ENCODE measurements at regions not wholly inside any gene's neighbourhood (a gene's known extent, or its start where the extent isn't known, plus 50 kb on each side); places are given as distances from the start of the nearest gene placed in this dataset.

GRCh38 chr2:173823543-173823939 lies 141.6 kb downstream of the SP3 start:
- Histone ChIP-seq H3K4me1 (no peaks in the 10 kb centered on the region), H3K9me3 (ENCODE audit: low read depth) (no peaks in the 10 kb centered on the region), H3K36me3 (no peaks in the 10 kb centered on the region), H3F3A (ENCODE audit: low read depth) (no peaks in the 10 kb centered on the region), H3K27ac (no peak overlapping the region), H3K79me2 (ENCODE audit: low read depth) (no peaks in the 10 kb centered on the region), H3K27me3 (no peaks in the 10 kb centered on the region), H2AFZ (replicated peaks) (no peak overlapping the region), H3K9ac (no peak overlapping the region), H4K20me1 (ENCODE audit: low read depth) (no peaks in the 10 kb centered on the region), H3K4me3 (no peak overlapping the region), H3K4me2 (no peak overlapping the region)
- peaks cover 10% of the 10 kb centered on the region for H3K4me1 Mint-ChIP-seq
- no peak overlapping the region for H3K27ac Mint-ChIP-seq
- no peak overlapping the region for H3K4me3 Mint-ChIP-seq
- peaks cover 5% of the 10 kb centered on the region for H3K27me3 Mint-ChIP-seq (ENCODE audit: insufficient read depth, low read depth)
- H3K9me3 Mint-ChIP-seq = peaks cover 7% of the 10 kb centered on the region
- TF ChIP-seq CTCF (IDR thresholded peaks at IDR 0.05) = no peak
- no peak for TF ChIP-seq EZH2 (IDR thresholded peaks at IDR 0.05)
- TF ChIP-seq EZH2phosphoT487 (IDR thresholded peaks at IDR 0.05) = no peak
- no peaks in the 10 kb centered on the region for H3K36me3 Mint-ChIP-seq
- no peak for DNase-seq (ENCODE audit: low spot score)

GRCh38 chr2:173828189-173829142 lies 136.7 kb downstream of the SP3 start:
- Mint-ChIP-seq H3K36me3 (no peaks in the 10 kb centered on the region), H3K9me3 (no peaks in the 10 kb centered on the region), H3K27me3 (ENCODE audit: insufficient read depth, low read depth) (peaks cover 8% of the 10 kb centered on the region), H3K4me1 (peaks cover 21% of the 10 kb centered on the region), H3K27ac (no peak overlapping the region), H3K4me3 (no peak overlapping the region)
- DNase-seq (ENCODE audit: low spot score) = no peak
- H3K4me1 ChIP-seq = peaks cover 14% of the 10 kb centered on the region
- no peak overlapping the region for H3K27ac ChIP-seq
- no peaks in the 10 kb centered on the region for H3K79me2 ChIP-seq (ENCODE audit: low read depth)
- H3K9me3 ChIP-seq (ENCODE audit: low read depth) = no peaks in the 10 kb centered on the region
- no peak overlapping the region for H3K9ac ChIP-seq
- no peak overlapping the region for H3K4me2 ChIP-seq
- no peak overlapping the region for H2AFZ ChIP-seq (replicated peaks)
- H4K20me1 ChIP-seq (ENCODE audit: low read depth) = no peaks in the 10 kb centered on the region
- no peak overlapping the region for H3K4me3 ChIP-seq
- H3K27me3 ChIP-seq = no peaks in the 10 kb centered on the region
- no peaks in the 10 kb centered on the region for H3K36me3 ChIP-seq
- no peak for TF ChIP-seq EZH2 (IDR thresholded peaks at IDR 0.05)
- no peak for TF ChIP-seq CTCF (IDR thresholded peaks at IDR 0.05)
- TF ChIP-seq EZH2phosphoT487 (IDR thresholded peaks at IDR 0.05) = no peak
- H3F3A ChIP-seq (ENCODE audit: low read depth) = no peaks in the 10 kb centered on the region

GRCh38 chr2:173829727-173830126 lies 135.4 kb downstream of the SP3 start:
- H3K27me3 ChIP-seq = no peaks in the 10 kb centered on the region
- peaks cover 8% of the 10 kb centered on the region for H3K27me3 Mint-ChIP-seq (ENCODE audit: insufficient read depth, low read depth)
- H4K20me1 ChIP-seq (ENCODE audit: low read depth) = no peaks in the 10 kb centered on the region
- H3K9me3 Mint-ChIP-seq = peaks cover 5% of the 10 kb centered on the region
- no peaks in the 10 kb centered on the region for H3K36me3 Mint-ChIP-seq
- H3K4me1 Mint-ChIP-seq = peaks cover 21% of the 10 kb centered on the region
- H3K9me3 ChIP-seq (ENCODE audit: low read depth) = no peaks in the 10 kb centered on the region
- H3K36me3 ChIP-seq = no peaks in the 10 kb centered on the region
- H3K27ac Mint-ChIP-seq = no peak overlapping the region
- H2AFZ ChIP-seq (replicated peaks) = no peak overlapping the region
- no peaks in the 10 kb centered on the region for H3F3A ChIP-seq (ENCODE audit: low read depth)
- peaks cover 14% of the 10 kb centered on the region for H3K4me1 ChIP-seq
- no peak for TF ChIP-seq CTCF (IDR thresholded peaks at IDR 0.05)
- no peak for TF ChIP-seq EZH2phosphoT487 (IDR thresholded peaks at IDR 0.05)
- no peak for TF ChIP-seq EZH2 (IDR thresholded peaks at IDR 0.05)
- H3K4me3 Mint-ChIP-seq = no peak overlapping the region
- no peak overlapping the region for H3K4me2 ChIP-seq
- no peak for DNase-seq (ENCODE audit: low spot score)
- H3K79me2 ChIP-seq (ENCODE audit: low read depth) = no peaks in the 10 kb centered on the region
- H3K4me3 ChIP-seq = no peak overlapping the region
- H3K9ac ChIP-seq = no peak overlapping the region
- H3K27ac ChIP-seq = no peak overlapping the region

Data from neural progenitor cell (in vitro differentiated cells).